ENCODE measurements at regions not wholly inside any gene's neighbourhood (a gene's known extent, or its start where the extent isn't known, plus 50 kb on each side); places are given as distances from the start of the nearest gene placed in this dataset.

- TF ChIP-seq CTCF (IDR thresholded peaks at IDR 0.05; ENCODE audit: extremely low read depth, missing control alignments) = no peak
- no peak for DNase-seq (ENCODE audit: low spot score)
Observed at GRCh38 chr5:145307866-145308382, 527.2 kb downstream of the PRELID2 start.

- no peak for TF ChIP-seq CTCF (IDR thresholded peaks at IDR 0.05; ENCODE audit: extremely low read depth, missing control alignments)
- DNase-seq (ENCODE audit: low spot score) = no peak
Observed at GRCh38 chr5:145295236-145295835, 539.8 kb downstream of the PRELID2 start.

GRCh38 chr5:145294331-145294730 lies 540.8 kb downstream of the PRELID2 start:
- no peak for TF ChIP-seq CTCF (IDR thresholded peaks at IDR 0.05; ENCODE audit: extremely low read depth, missing control alignments)
- DNase-seq (ENCODE audit: low spot score) = no peak

GRCh38 chr5:145293716-145294115 lies 541.4 kb downstream of the PRELID2 start:
- no peak for DNase-seq (ENCODE audit: low spot score)
- no peak for TF ChIP-seq CTCF (IDR thresholded peaks at IDR 0.05; ENCODE audit: extremely low read depth, missing control alignments)

- no peak for TF ChIP-seq CTCF (IDR thresholded peaks at IDR 0.05; ENCODE audit: extremely low read depth, missing control alignments)
- DNase-seq (ENCODE audit: low spot score) = no peak
Observed at GRCh38 chr5:145292278-145292677, 542.9 kb downstream of the PRELID2 start.

GRCh38 chr5:145283141-145283810 lies 551.9 kb downstream of the PRELID2 start:
- no peak for TF ChIP-seq CTCF (IDR thresholded peaks at IDR 0.05; ENCODE audit: extremely low read depth, missing control alignments)
- no peak for DNase-seq (ENCODE audit: low spot score)

- DNase-seq (ENCODE audit: low spot score) = no peak
Observed at GRCh38 chr5:145280806-145281205, 554.3 kb downstream of the PRELID2 start.

More at GRCh38 chr5:145280806-145281205, 554.3 kb downstream of the PRELID2 start:
- TF ChIP-seq CTCF (IDR thresholded peaks at IDR 0.05; ENCODE audit: extremely low read depth, missing control alignments) = no peak
